ENCODE measurements at regions not wholly inside any gene's neighbourhood (a gene's known extent, or its start where the extent isn't known, plus 50 kb on each side); places are given as distances from the start of the nearest gene placed in this dataset.
A peak's percentile ranks its signal among the peaks of the same experiment; 100 is the strongest.
"Not testable (repeated sequence)": the region's sequence is repeated elsewhere in the genome, so short reads cannot be mapped to it uniquely, and the experiment has no call there.

DNA sequence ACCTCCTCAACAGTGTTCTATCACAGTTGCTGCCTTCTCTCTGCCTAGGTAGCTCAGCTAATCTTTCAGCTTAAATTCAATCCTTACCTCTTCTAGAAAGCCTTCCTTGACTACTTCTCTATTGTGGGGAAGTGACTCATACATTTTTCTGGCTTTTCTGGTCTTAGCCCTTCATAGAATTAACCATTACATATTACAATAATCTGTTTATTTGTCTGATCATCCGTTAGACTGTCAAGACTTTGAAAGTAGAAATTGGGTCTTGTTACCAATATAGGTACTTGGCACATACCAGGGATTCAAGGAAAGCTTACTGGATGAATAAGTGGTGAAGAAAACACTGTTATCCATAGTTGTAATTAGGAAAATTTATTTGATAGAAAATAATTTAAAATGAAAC lies 89.6 kb downstream of the FANCF start:
- no peak for DNase-seq
- no peaks in the 10 kb centered on the region for H3K27me3 ChIP-seq (ENCODE audit: control insufficient read depth, insufficient read depth)
- no peak overlapping the region for H3K27ac ChIP-seq (ENCODE audit: low read length)
- H3K9me3 ChIP-seq (ENCODE audit: control insufficient read depth, low read length) = no peaks in the 10 kb centered on the region
- intact Hi-C loops (cut with DNase I) = no loop called here
- ATAC-seq = no peak
- no peak overlapping the region for H3K4me3 ChIP-seq (ENCODE audit: low read length)
- 0% methylated on average over 1 of the region's 1 CpG for WGBS
- H3K4me1 ChIP-seq (ENCODE audit: control insufficient read depth, insufficient read depth, low read length) = no peaks in the 10 kb centered on the region

DNA sequence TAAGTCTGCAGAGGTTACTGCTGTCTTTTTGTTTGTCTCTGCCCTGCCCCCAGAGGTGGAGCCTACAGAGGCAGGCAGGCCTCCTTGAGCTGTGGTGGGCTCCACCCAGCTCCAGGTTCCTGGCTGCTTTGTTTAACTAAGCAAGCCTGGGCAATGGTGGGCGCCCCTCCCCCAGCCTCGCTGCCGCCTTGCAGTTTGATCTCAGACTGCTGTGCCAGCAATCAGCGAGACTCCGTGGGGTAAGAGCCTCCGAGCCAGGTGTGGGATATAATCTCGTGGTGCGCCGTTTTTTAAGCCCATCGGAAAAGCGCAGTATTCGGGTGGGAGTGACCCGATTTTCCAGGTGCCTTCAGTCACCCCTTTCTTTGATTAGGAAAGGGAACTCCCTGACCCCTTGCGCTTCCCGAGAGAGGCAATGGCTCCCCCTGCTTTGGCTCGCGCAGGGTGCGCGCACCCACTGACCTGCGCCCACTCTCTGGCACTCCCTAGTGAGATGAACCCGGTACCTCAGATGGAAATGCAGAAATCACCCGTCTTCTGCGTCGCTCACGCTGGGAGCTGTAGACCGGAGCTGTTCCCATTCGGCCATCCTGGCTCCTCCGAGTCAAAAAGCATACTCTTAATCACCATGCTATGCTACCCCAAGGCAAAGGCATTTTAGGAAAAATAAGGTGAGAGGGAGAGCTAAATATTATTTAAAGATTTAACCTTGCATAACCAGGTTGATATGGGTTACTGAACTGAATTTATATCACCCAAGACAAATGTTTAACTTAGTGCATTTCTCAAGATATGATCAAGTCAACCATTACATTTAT lies 96.8 kb downstream of the FANCF start:
- H3K27ac ChIP-seq (ENCODE audit: low read length); H3K27me3 ChIP-seq (ENCODE audit: control insufficient read depth, insufficient read depth); H3K4me1 ChIP-seq (ENCODE audit: control insufficient read depth, insufficient read depth, low read length); intact Hi-C loops (cut with DNase I); H3K9me3 ChIP-seq (ENCODE audit: control insufficient read depth, low read length); H3K4me3 ChIP-seq (ENCODE audit: low read length); ATAC-seq: not testable (repeated sequence)
- 60% methylated on average over 28 of the region's 28 CpGs for WGBS
- DNase-seq = peak in 1 of 3 donors; percentile 21

DNA sequence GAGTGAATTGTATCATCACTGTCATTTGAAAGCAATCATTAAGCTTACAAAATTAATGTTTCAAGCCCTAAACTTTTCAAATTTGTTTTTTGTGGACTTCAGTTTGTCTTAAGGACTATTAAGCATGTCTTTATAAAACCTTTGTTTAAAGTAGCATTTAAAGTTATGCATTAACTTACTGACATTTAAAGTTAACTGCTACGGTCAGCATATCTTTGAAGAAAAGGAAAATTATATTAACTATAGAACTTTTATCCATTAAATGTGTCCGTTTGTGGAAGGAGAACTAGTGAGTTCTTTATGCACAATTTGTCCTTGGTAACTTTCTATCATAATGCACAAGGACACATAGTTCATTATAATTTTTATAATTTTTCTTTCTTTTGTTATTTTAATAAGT lies 103.4 kb downstream of the FANCF start:
- no peaks in the 10 kb centered on the region for H3K27me3 ChIP-seq (ENCODE audit: control insufficient read depth, insufficient read depth)
- no peak overlapping the region for H3K27ac ChIP-seq (ENCODE audit: low read length)
- WGBS = 81% methylated on average over 2 of the region's 2 CpGs
- intact Hi-C loops (cut with DNase I) = no loop called here
- no peak overlapping the region for H3K4me3 ChIP-seq (ENCODE audit: low read length)
- H3K9me3 ChIP-seq (ENCODE audit: control insufficient read depth, low read length) = no peaks in the 10 kb centered on the region
- DNase-seq = no peak
- H3K4me1 ChIP-seq (ENCODE audit: control insufficient read depth, insufficient read depth, low read length) = no peaks in the 10 kb centered on the region
- ATAC-seq = no peak

GRCh38 chr11:22521226-22521625 lies 104.4 kb downstream of the FANCF start:
- intact Hi-C loops (cut with DNase I) = no loop called here
- no peak overlapping the region for H3K27ac ChIP-seq (ENCODE audit: low read length)
- H3K4me3 ChIP-seq (ENCODE audit: low read length) = no peak overlapping the region
- no peaks in the 10 kb centered on the region for H3K27me3 ChIP-seq (ENCODE audit: control insufficient read depth, insufficient read depth)
- H3K4me1 ChIP-seq (ENCODE audit: control insufficient read depth, insufficient read depth, low read length) = no peaks in the 10 kb centered on the region
- DNase-seq (no peak), ATAC-seq (no peak)
- no peaks in the 10 kb centered on the region for H3K9me3 ChIP-seq (ENCODE audit: control insufficient read depth, low read length)
- 53% methylated on average over 2 of the region's 2 CpGs for WGBS

DNA sequence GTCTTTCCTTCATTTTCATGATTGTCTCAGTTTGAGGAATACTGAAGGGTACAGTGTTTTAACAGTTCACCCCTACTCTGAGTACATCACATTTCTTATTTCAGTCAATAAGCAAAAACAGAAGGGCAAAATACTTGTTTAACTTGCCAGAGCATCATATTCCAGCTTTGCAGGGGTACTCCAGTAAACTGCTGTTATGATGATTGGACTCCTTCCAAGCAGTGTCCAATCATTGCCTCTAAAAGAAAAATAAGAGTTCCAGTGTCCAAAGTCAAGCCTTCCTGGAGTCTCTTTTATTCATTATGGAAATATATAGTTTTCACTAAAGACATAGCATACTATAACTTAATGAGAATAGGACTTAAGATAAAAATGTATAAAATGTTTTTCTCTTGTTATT lies 105.1 kb downstream of the FANCF start:
- H3K4me3 ChIP-seq (ENCODE audit: low read length) = no peak overlapping the region
- H3K27me3 ChIP-seq (ENCODE audit: control insufficient read depth, insufficient read depth) = no peaks in the 10 kb centered on the region
- no peaks in the 10 kb centered on the region for H3K4me1 ChIP-seq (ENCODE audit: control insufficient read depth, insufficient read depth, low read length)
- intact Hi-C loops (cut with DNase I) = no loop called here
- H3K9me3 ChIP-seq (ENCODE audit: control insufficient read depth, low read length) = no peaks in the 10 kb centered on the region
- ATAC-seq = no peak
- no peak for DNase-seq
- H3K27ac ChIP-seq (ENCODE audit: low read length) = no peak overlapping the region

GRCh38 chr11:22518344-22518743 lies 107.3 kb downstream of the FANCF start:
- H3K27ac ChIP-seq (ENCODE audit: low read length); H3K27me3 ChIP-seq (ENCODE audit: control insufficient read depth, insufficient read depth); H3K9me3 ChIP-seq (ENCODE audit: control insufficient read depth, low read length); ATAC-seq; DNase-seq; H3K4me3 ChIP-seq (ENCODE audit: low read length); intact Hi-C loops (cut with DNase I); H3K4me1 ChIP-seq (ENCODE audit: control insufficient read depth, insufficient read depth, low read length): not testable (repeated sequence)
- WGBS = 69% methylated on average over 2 of the region's 2 CpGs

DNA sequence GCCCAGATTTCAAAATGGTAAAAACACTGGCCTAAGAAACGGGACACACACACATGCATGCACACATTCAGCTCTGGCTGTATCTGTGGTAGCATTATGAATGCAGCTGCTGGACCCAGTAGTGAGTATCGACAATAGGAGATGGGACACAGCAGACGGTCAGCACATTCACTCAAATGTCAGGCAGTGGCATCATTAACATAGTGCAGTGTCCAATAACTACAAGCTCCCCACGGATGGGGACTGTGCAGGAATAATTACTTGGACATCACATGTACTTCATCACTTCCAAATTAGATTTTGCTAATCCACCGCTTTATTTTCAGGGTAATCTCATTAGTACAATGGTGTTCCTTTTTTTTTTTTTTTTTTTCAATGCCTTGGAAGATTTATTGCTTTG lies 109.5 kb downstream of the FANCF start:
- ATAC-seq (no peak), DNase-seq (no peak)
- H3K27ac ChIP-seq (ENCODE audit: low read length) = no peak overlapping the region
- 65% methylated on average over 5 of the region's 5 CpGs for WGBS
- H3K27me3 ChIP-seq (ENCODE audit: control insufficient read depth, insufficient read depth) = no peaks in the 10 kb centered on the region
- H3K4me1 ChIP-seq (ENCODE audit: control insufficient read depth, insufficient read depth, low read length) = no peaks in the 10 kb centered on the region
- intact Hi-C loops (cut with DNase I) = no loop called here
- H3K4me3 ChIP-seq (ENCODE audit: low read length) = no peak overlapping the region
- no peaks in the 10 kb centered on the region for H3K9me3 ChIP-seq (ENCODE audit: control insufficient read depth, low read length)

- no peak for ATAC-seq
- no peak overlapping the region for H3K4me3 ChIP-seq (ENCODE audit: low read length)
- intact Hi-C loops (cut with DNase I) = no loop called here
- no peak overlapping the region for H3K27ac ChIP-seq (ENCODE audit: low read length)
- no peaks in the 10 kb centered on the region for H3K4me1 ChIP-seq (ENCODE audit: control insufficient read depth, insufficient read depth, low read length)
- no peaks in the 10 kb centered on the region for H3K9me3 ChIP-seq (ENCODE audit: control insufficient read depth, low read length)
- WGBS = 20% methylated on average over 1 of the region's 1 CpG
- DNase-seq = no peak
- no peaks in the 10 kb centered on the region for H3K27me3 ChIP-seq (ENCODE audit: control insufficient read depth, insufficient read depth)
Observed at GRCh38 chr11:22512457-22512856, 113.2 kb downstream of the FANCF start.

GRCh38 chr11:22510741-22511140 lies 114.9 kb downstream of the FANCF start:
- H3K4me3 ChIP-seq (ENCODE audit: low read length) = no peak overlapping the region
- 61% methylated on average over 2 of the region's 2 CpGs for WGBS
- H3K9me3 ChIP-seq (ENCODE audit: control insufficient read depth, low read length) = no peaks in the 10 kb centered on the region
- no peaks in the 10 kb centered on the region for H3K4me1 ChIP-seq (ENCODE audit: control insufficient read depth, insufficient read depth, low read length)
- no peak overlapping the region for H3K27ac ChIP-seq (ENCODE audit: low read length)
- intact Hi-C loops (cut with DNase I) = no loop called here
- ATAC-seq (no peak), DNase-seq (no peak)
- no peaks in the 10 kb centered on the region for H3K27me3 ChIP-seq (ENCODE audit: control insufficient read depth, insufficient read depth)

DNA sequence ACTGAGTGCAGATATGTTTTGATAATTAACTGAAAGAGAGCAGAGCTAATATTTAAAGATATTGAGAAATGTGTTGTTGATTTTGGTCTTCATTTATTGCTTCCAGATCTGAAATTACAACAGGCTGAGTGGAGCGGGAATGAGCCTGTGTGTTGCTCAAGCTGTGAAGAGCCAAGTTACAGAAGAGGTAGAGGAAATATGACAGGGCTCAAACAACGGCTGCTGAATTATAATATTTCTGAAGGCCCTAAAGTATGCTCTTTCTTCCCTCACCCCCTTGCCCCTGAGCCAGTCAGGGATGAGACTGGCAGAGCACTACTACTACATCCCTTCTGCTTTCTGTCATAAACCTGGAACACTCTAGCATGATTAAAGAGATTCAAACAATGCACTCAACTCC lies 115.6 kb downstream of the FANCF start:
- DNase-seq (no peak), ATAC-seq (no peak)
- intact Hi-C loops (cut with DNase I) = no loop called here
- Histone ChIP-seq H3K9me3 (ENCODE audit: control insufficient read depth, low read length) (no peaks in the 10 kb centered on the region), H3K27me3 (ENCODE audit: control insufficient read depth, insufficient read depth) (no peaks in the 10 kb centered on the region), H3K4me1 (ENCODE audit: control insufficient read depth, insufficient read depth, low read length) (no peaks in the 10 kb centered on the region), H3K4me3 (ENCODE audit: low read length) (no peak overlapping the region), H3K27ac (ENCODE audit: low read length) (no peak overlapping the region)
- 63% methylated on average over 2 of the region's 2 CpGs for WGBS

DNA sequence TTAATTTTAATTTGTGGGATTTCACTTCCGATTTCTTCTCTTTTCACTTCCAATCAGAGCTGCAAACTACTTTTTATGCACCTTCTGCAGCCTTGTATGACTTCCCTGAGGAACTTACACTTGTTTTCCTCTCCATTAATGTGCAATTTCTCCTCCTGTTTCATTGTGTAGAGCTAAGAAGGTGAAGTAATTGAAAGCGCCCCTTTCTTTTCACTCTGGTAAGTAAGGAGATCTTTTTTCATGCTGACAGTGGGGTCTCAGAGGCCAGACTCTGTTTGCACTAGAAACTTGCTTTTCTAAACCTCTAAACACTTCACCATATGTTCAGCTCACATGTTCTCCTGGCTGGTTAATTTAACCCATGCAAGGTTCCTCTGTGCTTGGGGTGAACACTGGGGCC lies 117.0 kb downstream of the FANCF start:
- intact Hi-C loops (cut with DNase I) = no loop called here
- no peak for ATAC-seq
- WGBS = 74% methylated on average over 2 of the region's 2 CpGs
- DNase-seq = no peak
- no peak overlapping the region for H3K27ac ChIP-seq (ENCODE audit: low read length)
- H3K4me1 ChIP-seq (ENCODE audit: control insufficient read depth, insufficient read depth, low read length) = no peaks in the 10 kb centered on the region
- no peaks in the 10 kb centered on the region for H3K27me3 ChIP-seq (ENCODE audit: control insufficient read depth, insufficient read depth)
- H3K9me3 ChIP-seq (ENCODE audit: control insufficient read depth, low read length) = no peaks in the 10 kb centered on the region
- H3K4me3 ChIP-seq (ENCODE audit: low read length) = no peak overlapping the region

GRCh38 chr11:22497474-22497873 lies 128.1 kb downstream of the FANCF start:
- WGBS = 86% methylated on average over 3 of the region's 3 CpGs
- H3K27me3 ChIP-seq (ENCODE audit: control insufficient read depth, insufficient read depth) = no peaks in the 10 kb centered on the region
- H3K4me3 ChIP-seq (ENCODE audit: low read length) = no peak overlapping the region
- ATAC-seq (no peak), DNase-seq (no peak)
- intact Hi-C loops (cut with DNase I) = no loop called here
- no peak overlapping the region for H3K27ac ChIP-seq (ENCODE audit: low read length)
- no peaks in the 10 kb centered on the region for H3K4me1 ChIP-seq (ENCODE audit: control insufficient read depth, insufficient read depth, low read length)
- H3K9me3 ChIP-seq (ENCODE audit: control insufficient read depth, low read length) = no peaks in the 10 kb centered on the region

Measured in right cardiac atrium (tissue), 5 donors.